ENCODE measurements at regions not wholly inside any gene's neighbourhood (a gene's known extent, or its start where the extent isn't known, plus 50 kb on each side); places are given as distances from the start of the nearest gene placed in this dataset.
"Not testable (repeated sequence)": the region's sequence is repeated elsewhere in the genome, so short reads cannot be mapped to it uniquely, and the experiment has no call there.

GRCh38 chr4:161277150-161277787 lies 886.5 kb downstream of the FSTL5 start:
- H3K4me3 ChIP-seq (ENCODE audit: low read length); H3K9ac ChIP-seq (ENCODE audit: low read depth, low read length); H3K4me1 ChIP-seq (ENCODE audit: insufficient read depth, low read length); H3K9me3 ChIP-seq (ENCODE audit: insufficient read depth, low read depth, low read length); H3K27ac ChIP-seq (ENCODE audit: low read depth, low read length); H3K27me3 ChIP-seq (ENCODE audit: insufficient read depth, low read length); H3K36me3 ChIP-seq (ENCODE audit: insufficient read depth, low read length): not testable (repeated sequence)
- 97% methylated on average over 44 of the region's 44 CpGs for WGBS

DNA sequence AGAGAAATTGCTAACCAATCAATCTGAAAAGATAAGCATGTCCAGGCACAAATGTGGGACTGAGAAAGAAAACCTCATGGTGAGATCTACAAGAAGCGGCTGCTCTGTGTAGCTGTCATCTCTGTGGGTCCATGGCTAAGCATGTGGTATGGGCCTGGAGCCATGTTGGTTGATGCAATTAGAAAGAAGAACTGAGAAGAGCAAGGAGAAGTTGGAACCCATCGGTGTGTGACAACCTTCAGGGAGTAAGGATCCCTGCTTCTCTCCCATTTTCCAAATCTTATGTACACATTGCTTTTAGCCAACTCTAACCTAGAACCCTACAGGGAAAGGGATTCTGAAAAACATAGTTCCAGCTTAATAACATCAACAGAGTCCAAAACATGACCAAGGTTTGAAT lies 890.2 kb downstream of the FSTL5 start:
- H3K9ac ChIP-seq (ENCODE audit: low read depth, low read length), result no peak overlapping the region
- no peaks in the 10 kb centered on the region for H3K27me3 ChIP-seq (ENCODE audit: insufficient read depth, low read length)
- H3K27ac ChIP-seq (ENCODE audit: low read depth, low read length), result no peak overlapping the region
- H3K4me1 ChIP-seq (ENCODE audit: insufficient read depth, low read length), result no peaks in the 10 kb centered on the region
- WGBS, result 94% methylated on average over 2 of the region's 2 CpGs
- no peaks in the 10 kb centered on the region for H3K36me3 ChIP-seq (ENCODE audit: insufficient read depth, low read length)
- H3K4me3 ChIP-seq (ENCODE audit: low read length), result no peak overlapping the region
- H3K9me3 ChIP-seq (ENCODE audit: insufficient read depth, low read depth, low read length), result no peaks in the 10 kb centered on the region

GRCh38 chr4:161260819-161261218 lies 903.0 kb downstream of the FSTL5 start:
- H3K27ac ChIP-seq (ENCODE audit: low read depth, low read length), result no peak overlapping the region
- no peak overlapping the region for H3K4me3 ChIP-seq (ENCODE audit: low read length)
- no peaks in the 10 kb centered on the region for H3K36me3 ChIP-seq (ENCODE audit: insufficient read depth, low read length)
- no peaks in the 10 kb centered on the region for H3K4me1 ChIP-seq (ENCODE audit: insufficient read depth, low read length)
- peaks cover 18% of the 10 kb centered on the region for H3K9me3 ChIP-seq (ENCODE audit: insufficient read depth, low read depth, low read length)
- no peaks in the 10 kb centered on the region for H3K27me3 ChIP-seq (ENCODE audit: insufficient read depth, low read length)
- WGBS, result no CpG with 5 or more reads among the region's 1 CpG
- no peak overlapping the region for H3K9ac ChIP-seq (ENCODE audit: low read depth, low read length)

DNA sequence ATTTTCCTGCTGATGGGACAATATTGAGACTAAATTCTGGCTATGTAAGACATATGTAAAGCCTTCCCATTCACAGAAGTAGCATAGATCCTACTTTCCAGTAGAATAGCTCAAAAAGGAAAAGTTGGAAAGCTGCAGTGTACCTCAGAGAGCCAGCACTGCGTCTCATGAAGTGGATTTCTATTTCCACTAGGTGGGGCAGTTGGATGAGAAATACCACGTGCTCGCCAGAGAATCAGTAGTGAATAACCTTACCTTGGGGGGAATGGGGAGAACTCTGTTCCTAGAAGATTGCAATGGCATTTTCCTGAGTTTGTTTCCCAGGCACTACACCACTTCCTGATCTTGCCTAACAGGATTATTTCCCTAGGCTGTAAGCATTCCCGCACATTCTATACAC lies 907.1 kb downstream of the FSTL5 start:
- Histone ChIP-seq H3K9ac (ENCODE audit: low read depth, low read length) (no peak overlapping the region), H3K27me3 (ENCODE audit: insufficient read depth, low read length) (no peaks in the 10 kb centered on the region), H3K36me3 (ENCODE audit: insufficient read depth, low read length) (no peaks in the 10 kb centered on the region), H3K4me3 (ENCODE audit: low read length) (no peak overlapping the region), H3K9me3 (ENCODE audit: insufficient read depth, low read depth, low read length) (peaks cover 36% of the 10 kb centered on the region), H3K27ac (ENCODE audit: low read depth, low read length) (no peak overlapping the region), H3K4me1 (ENCODE audit: insufficient read depth, low read length) (no peaks in the 10 kb centered on the region)
- 90% methylated on average over 4 of the region's 4 CpGs for WGBS

DNA sequence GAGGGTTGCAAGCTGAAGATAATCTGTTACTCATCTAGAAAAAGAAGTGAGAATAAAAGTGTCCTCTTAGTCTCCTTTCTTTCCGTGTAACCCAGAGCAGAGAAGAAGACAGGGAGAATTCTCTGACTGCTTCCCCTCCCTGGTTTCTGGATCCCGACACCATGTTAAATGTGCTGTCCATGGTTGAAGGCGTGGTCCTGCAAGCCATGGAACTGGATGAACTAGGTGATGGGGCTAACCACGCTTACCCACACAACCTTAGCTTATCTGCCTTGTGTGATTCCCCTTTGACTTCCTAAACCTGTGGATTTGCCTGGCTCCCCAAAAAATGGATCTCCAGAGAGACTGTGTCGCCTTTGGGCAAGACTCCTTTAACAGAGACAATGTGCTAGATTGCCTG lies 907.6 kb downstream of the FSTL5 start:
- Histone ChIP-seq H3K9me3 (ENCODE audit: insufficient read depth, low read depth, low read length) (peaks cover 36% of the 10 kb centered on the region), H3K9ac (ENCODE audit: low read depth, low read length) (no peak overlapping the region), H3K27me3 (ENCODE audit: insufficient read depth, low read length) (no peaks in the 10 kb centered on the region), H3K4me1 (ENCODE audit: insufficient read depth, low read length) (no peaks in the 10 kb centered on the region), H3K4me3 (ENCODE audit: low read length) (no peak overlapping the region), H3K27ac (ENCODE audit: low read depth, low read length) (no peak overlapping the region), H3K36me3 (ENCODE audit: insufficient read depth, low read length) (no peaks in the 10 kb centered on the region)
- 98% methylated on average over 5 of the region's 5 CpGs for WGBS

DNA sequence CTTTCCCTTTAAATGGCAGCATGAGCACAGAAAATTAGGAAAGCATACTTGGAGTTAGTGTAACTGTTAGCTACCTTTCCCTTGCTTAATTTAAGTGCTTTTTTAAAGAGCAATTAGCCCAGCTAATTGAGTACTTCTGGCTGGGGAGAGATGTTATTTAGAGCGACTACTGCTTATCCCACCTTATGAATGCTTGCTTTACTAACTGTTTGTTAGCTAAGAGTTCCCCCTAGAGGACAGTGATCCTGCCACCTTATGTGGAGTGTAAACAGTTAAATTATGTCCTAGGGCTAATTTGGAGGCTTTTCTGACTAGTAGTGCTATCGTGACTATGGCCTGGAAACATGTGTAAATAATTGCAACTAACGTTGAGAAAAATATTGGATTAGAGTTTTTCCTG lies 909.4 kb downstream of the FSTL5 start:
- Histone ChIP-seq H3K9me3 (ENCODE audit: insufficient read depth, low read depth, low read length) (peaks cover 48% of the 10 kb centered on the region), H3K4me1 (ENCODE audit: insufficient read depth, low read length) (no peaks in the 10 kb centered on the region), H3K27ac (ENCODE audit: low read depth, low read length) (no peak overlapping the region), H3K4me3 (ENCODE audit: low read length) (no peak overlapping the region), H3K36me3 (ENCODE audit: insufficient read depth, low read length) (no peaks in the 10 kb centered on the region), H3K9ac (ENCODE audit: low read depth, low read length) (no peak overlapping the region), H3K27me3 (ENCODE audit: insufficient read depth, low read length) (no peaks in the 10 kb centered on the region)
- WGBS, result 89% methylated on average over 2 of the region's 3 CpGs

GRCh38 chr4:161252520-161253141 lies 911.2 kb downstream of the FSTL5 start:
- Histone ChIP-seq H3K4me3 (ENCODE audit: low read length) (no peak overlapping the region), H3K9me3 (ENCODE audit: insufficient read depth, low read depth, low read length) (peaks cover 55% of the 10 kb centered on the region), H3K27me3 (ENCODE audit: insufficient read depth, low read length) (no peaks in the 10 kb centered on the region), H3K4me1 (ENCODE audit: insufficient read depth, low read length) (no peaks in the 10 kb centered on the region), H3K27ac (ENCODE audit: low read depth, low read length) (no peak overlapping the region), H3K9ac (ENCODE audit: low read depth, low read length) (no peak overlapping the region), H3K36me3 (ENCODE audit: insufficient read depth, low read length) (no peaks in the 10 kb centered on the region)
- WGBS, result 86% methylated on average over 5 of the region's 6 CpGs

DNA sequence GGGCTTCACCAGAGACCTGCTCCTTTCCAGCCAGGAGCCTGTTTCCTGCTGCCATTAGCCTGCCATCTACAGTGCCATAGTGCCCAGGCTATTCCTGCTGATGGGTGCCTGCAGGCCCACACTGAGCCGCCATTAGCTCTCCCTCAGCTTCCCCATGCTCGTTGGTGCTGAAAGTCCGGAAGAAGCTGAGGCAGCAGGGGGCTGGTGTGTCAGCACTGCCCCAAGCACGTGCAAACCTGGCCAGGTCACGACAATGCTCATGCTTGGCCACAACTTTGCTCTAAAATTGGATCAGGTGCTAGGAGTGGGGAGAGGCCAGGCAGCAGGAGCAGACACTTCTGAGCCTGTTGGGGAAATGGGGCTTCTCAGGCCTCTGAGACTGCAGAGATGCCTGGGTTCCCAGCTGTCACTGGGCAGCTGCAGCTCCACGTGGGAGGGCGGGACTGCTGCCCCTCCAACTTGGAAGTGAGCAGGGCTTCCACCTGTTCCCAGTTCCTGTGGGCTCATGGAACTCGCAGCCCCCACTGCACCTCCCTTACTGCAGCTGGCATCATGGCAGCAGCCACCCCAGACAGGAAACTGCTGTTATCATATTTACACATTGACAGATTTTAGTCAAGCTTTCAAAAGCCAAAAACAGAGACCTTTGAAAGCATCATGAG lies 913.9 kb downstream of the FSTL5 start:
- Histone ChIP-seq H3K27ac (ENCODE audit: low read depth, low read length) (no peak overlapping the region), H3K9me3 (ENCODE audit: insufficient read depth, low read depth, low read length) (peaks cover 28% of the 10 kb centered on the region), H3K27me3 (ENCODE audit: insufficient read depth, low read length) (no peaks in the 10 kb centered on the region), H3K4me1 (ENCODE audit: insufficient read depth, low read length) (no peaks in the 10 kb centered on the region), H3K4me3 (ENCODE audit: low read length) (no peak overlapping the region), H3K9ac (ENCODE audit: low read depth, low read length) (no peak overlapping the region), H3K36me3 (ENCODE audit: insufficient read depth, low read length) (no peaks in the 10 kb centered on the region)
- 93% methylated on average over 8 of the region's 8 CpGs for WGBS

- no peak overlapping the region for H3K4me3 ChIP-seq (ENCODE audit: low read length)
- H3K27ac ChIP-seq (ENCODE audit: low read depth, low read length), result no peak overlapping the region
- 97% methylated on average over 3 of the region's 3 CpGs for whole genome bisulfite sequencing
- H3K9ac ChIP-seq (ENCODE audit: low read depth, low read length), result no peak overlapping the region
- H3K36me3 ChIP-seq (ENCODE audit: insufficient read depth, low read length), result no peaks in the 10 kb centered on the region
- no peaks in the 10 kb centered on the region for H3K4me1 ChIP-seq (ENCODE audit: insufficient read depth, low read length)
- no peaks in the 10 kb centered on the region for H3K27me3 ChIP-seq (ENCODE audit: insufficient read depth, low read length)
- peaks cover 25% of the 10 kb centered on the region for H3K9me3 ChIP-seq (ENCODE audit: insufficient read depth, low read depth, low read length)
Observed at GRCh38 chr4:161248880-161249279, 914.9 kb downstream of the FSTL5 start.

GRCh38 chr4:161247831-161248230 lies 916.0 kb downstream of the FSTL5 start:
- H3K27ac ChIP-seq (ENCODE audit: low read depth, low read length), result no peak overlapping the region
- no peaks in the 10 kb centered on the region for H3K27me3 ChIP-seq (ENCODE audit: insufficient read depth, low read length)
- H3K9me3 ChIP-seq (ENCODE audit: insufficient read depth, low read depth, low read length), result peaks cover 25% of the 10 kb centered on the region
- 85% methylated on average over 1 of the region's 1 CpG for WGBS
- no peaks in the 10 kb centered on the region for H3K4me1 ChIP-seq (ENCODE audit: insufficient read depth, low read length)
- H3K36me3 ChIP-seq (ENCODE audit: insufficient read depth, low read length), result no peaks in the 10 kb centered on the region
- H3K9ac ChIP-seq (ENCODE audit: low read depth, low read length), result no peak overlapping the region
- H3K4me3 ChIP-seq (ENCODE audit: low read length), result no peak overlapping the region

DNA sequence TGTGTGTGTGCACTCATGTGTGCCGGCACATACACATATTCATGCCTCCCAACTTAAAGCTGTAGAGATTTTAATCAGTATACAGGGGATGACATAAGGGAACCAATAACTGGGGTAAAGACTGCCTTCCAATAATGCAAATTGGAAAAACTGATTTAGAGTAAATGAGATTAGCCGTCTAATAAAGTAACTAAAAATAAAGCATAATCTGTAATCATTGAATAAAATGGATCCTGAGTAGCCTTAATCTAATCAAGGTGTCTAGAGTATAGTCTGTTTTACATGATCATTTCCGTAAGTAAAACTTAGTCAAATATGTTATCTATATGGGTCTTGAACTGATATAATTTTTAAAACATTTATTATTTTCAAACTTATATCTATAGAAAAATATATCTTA lies 925.8 kb downstream of the FSTL5 start:
- no peaks in the 10 kb centered on the region for H3K9me3 ChIP-seq (ENCODE audit: insufficient read depth, low read depth, low read length)
- no peak overlapping the region for H3K9ac ChIP-seq (ENCODE audit: low read depth, low read length)
- H3K4me1 ChIP-seq (ENCODE audit: insufficient read depth, low read length), result no peaks in the 10 kb centered on the region
- no CpG with 5 or more reads among the region's 3 CpGs for WGBS
- H3K4me3 ChIP-seq (ENCODE audit: low read length), result no peak overlapping the region
- H3K27ac ChIP-seq (ENCODE audit: low read depth, low read length), result no peak overlapping the region
- no peaks in the 10 kb centered on the region for H3K36me3 ChIP-seq (ENCODE audit: insufficient read depth, low read length)
- H3K27me3 ChIP-seq (ENCODE audit: insufficient read depth, low read length), result no peaks in the 10 kb centered on the region
